ENCODE measurements at regions not wholly inside any gene's neighbourhood (a gene's known extent, or its start where the extent isn't known, plus 50 kb on each side); places are given as distances from the start of the nearest gene placed in this dataset.

GRCh38 chr13:86318450-86318849 lies 519.2 kb upstream of the SLITRK6 start:
- TF ChIP-seq FOXJ3 (CRISPR knock-in tag; IDR thresholded peaks at IDR 0.05; ENCODE audit: borderline replicate concordance) (no peak), NFYB (CRISPR knock-in tag; conservative IDR thresholded peaks at IDR 0.05; ENCODE audit: low read depth) (no peak), CTCF (IDR thresholded peaks at IDR 0.05) (no peak), AFF4 (CRISPR knock-in tag; IDR thresholded peaks at IDR 0.05; ENCODE audit: borderline replicate concordance) (no peak), ZNF396 (CRISPR knock-in tag; IDR thresholded peaks at IDR 0.05; ENCODE audit: borderline replicate concordance) (no peak), E2F5 (CRISPR knock-in tag; IDR thresholded peaks at IDR 0.05) (no peak), ELF4 (CRISPR knock-in tag; IDR thresholded peaks at IDR 0.05; ENCODE audit: low read depth) (no peak), ETV6 (CRISPR knock-in tag; IDR thresholded peaks at IDR 0.05) (no peak), ATF3 (CRISPR knock-in tag; conservative IDR thresholded peaks at IDR 0.05) (no peak), KAT7 (CRISPR knock-in tag; IDR thresholded peaks at IDR 0.05; ENCODE audit: borderline replicate concordance) (no peak)

Data from WTC11 (cell line).